Activated T-cell treated with anti-CD3 and anti-CD28 coated beads for 48 hours (primary cell): ENCODE measurements at regions not wholly inside any gene's neighbourhood (a gene's known extent, or its start where the extent isn't known, plus 50 kb on each side); places are given as distances from the start of the nearest gene placed in this dataset.

Experiments
- DNase-seq: peaks from one replicate; pipeline ENCODE4 v3.0.0-alpha.2; 2020; ENCODE audit warnings: low read depth

GRCh38 chr22:49154433-49154832 lies 673.2 kb downstream of the BRD1 start:
- no peak for DNase-seq

- no peak for DNase-seq
Observed at GRCh38 chr22:49153921-49154320, 673.8 kb downstream of the BRD1 start.

DNA sequence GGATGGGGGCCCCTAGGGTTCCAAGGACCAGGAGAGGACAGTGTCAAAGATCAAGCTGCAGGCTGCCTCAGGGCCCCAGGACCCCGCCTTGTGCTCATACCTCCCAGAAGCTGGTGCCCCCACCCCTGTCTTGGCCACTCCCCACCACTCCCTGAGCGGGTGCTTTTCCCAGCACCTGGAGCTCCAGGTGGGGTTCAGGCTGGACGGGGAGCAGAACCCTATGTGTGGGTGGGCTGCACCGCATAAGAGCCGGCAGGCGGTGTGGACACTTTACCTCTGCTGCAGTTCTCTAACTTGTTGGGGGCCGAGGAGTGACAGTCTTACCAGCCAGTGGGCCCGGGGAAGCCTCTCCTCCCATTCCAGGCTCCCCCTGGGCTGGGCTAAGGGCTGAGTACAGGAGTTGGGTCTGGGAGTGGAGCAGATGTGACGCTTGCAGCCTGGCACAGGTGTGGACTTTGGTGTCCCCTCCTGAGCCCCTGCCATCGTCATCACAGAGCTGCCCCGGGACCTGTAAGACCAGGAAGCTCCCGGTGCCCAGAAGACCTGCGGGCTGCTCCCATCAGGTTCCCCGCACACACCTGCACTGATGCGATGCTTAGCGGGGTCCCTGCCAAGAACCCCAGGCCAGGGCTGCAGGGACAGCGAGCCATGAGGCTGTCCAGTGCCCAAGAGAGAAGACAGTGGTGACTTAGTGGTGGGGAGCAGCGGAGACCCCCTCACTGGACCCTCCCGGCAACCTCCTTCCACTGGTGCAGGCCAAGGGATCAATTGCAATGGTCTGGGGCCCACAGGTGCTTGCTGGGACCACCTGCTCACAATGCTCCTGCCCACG lies 674.5 kb downstream of the BRD1 start:
- no peak for DNase-seq

GRCh38 chr22:49152127-49152938 lies 675.3 kb downstream of the BRD1 start:
- no peak for DNase-seq

GRCh38 chr22:49151256-49152126 lies 676.2 kb downstream of the BRD1 start:
- DNase-seq = no peak

GRCh38 chr22:49150801-49151221 lies 676.9 kb downstream of the BRD1 start:
- no peak for DNase-seq

- DNase-seq = no peak
Observed at GRCh38 chr22:49149721-49150608, 677.7 kb downstream of the BRD1 start.

- DNase-seq = no peak
Observed at GRCh38 chr22:49148895-49149418, 678.7 kb downstream of the BRD1 start.

GRCh38 chr22:49147617-49148175 lies 680.0 kb downstream of the BRD1 start:
- DNase-seq = no peak

- no peak for DNase-seq
Observed at GRCh38 chr22:49147171-49147570, 680.5 kb downstream of the BRD1 start.

- no peak for DNase-seq
Observed at GRCh38 chr22:49146511-49146910, 681.2 kb downstream of the BRD1 start.

GRCh38 chr22:49143812-49144211 lies 683.9 kb downstream of the BRD1 start:
- no peak for DNase-seq

DNA sequence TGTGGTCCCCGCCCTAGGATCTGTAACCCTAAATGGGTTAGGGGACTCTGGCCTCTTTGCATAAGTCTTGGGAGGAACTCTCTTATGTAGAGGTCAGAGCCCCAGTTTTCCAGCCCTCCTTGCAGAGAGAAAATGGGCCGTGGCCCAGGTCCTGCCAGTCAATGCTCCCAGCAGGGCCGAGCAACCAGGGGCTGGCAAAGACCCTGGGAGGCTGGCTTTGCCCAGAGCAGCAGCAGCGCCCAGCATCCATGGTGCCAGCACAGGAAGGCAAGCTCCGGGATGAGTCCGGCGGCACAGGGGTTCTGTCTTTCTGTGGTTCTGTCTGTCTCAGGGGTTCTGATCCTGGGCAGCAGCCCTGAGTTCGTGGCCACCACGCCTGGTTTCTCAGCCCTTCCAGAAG lies 684.8 kb downstream of the BRD1 start:
- DNase-seq = no peak

GRCh38 chr22:49142296-49142695 lies 685.4 kb downstream of the BRD1 start:
- no peak for DNase-seq

DNA sequence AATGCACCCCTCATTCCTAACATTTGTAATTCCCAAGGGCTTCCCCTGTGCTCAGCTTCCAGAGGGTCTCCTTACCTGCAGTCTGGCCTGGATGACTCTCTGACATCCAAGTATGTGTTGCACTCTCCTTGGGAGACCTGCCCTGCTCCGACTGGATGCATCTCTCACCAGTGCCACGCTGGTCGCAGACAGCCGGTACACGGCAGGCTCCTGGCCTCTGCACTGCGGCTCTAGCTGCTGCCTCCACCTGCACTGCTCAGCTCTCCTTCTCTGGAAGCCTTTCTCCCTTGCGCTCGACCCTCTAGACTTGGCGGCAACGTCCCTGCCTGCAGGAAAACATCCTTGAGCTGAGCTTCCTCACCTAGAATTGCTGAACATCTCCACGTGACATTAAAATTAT lies 685.9 kb downstream of the BRD1 start:
- DNase-seq = no peak

GRCh38 chr22:49140911-49141665 lies 686.6 kb downstream of the BRD1 start:
- DNase-seq = no peak

- DNase-seq = no peak
Observed at GRCh38 chr22:49139492-49140151, 688.1 kb downstream of the BRD1 start.

DNA sequence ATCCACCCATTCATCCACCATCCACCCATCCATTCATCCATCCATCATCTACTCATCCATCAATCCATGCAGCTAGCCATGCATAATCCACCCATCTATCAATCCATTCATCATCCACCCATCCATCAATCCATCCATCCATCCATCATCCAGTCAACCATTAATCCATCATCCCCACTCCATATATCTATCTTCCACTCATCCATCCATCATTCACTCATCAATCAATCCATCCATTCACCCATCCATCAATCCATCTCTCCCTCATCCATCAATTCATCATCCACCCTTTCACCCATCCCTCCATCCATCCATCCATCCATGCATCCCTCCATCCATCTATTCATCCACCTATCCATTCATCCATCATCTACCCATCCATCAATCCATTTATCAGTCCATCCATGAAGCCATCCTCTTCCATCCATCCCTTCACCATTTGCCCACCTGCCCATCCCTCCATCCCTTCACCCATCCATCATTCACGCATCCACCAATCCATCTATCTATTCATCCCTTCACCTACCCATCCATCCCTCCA lies 689.4 kb downstream of the BRD1 start:
- DNase-seq = no peak

DNA sequence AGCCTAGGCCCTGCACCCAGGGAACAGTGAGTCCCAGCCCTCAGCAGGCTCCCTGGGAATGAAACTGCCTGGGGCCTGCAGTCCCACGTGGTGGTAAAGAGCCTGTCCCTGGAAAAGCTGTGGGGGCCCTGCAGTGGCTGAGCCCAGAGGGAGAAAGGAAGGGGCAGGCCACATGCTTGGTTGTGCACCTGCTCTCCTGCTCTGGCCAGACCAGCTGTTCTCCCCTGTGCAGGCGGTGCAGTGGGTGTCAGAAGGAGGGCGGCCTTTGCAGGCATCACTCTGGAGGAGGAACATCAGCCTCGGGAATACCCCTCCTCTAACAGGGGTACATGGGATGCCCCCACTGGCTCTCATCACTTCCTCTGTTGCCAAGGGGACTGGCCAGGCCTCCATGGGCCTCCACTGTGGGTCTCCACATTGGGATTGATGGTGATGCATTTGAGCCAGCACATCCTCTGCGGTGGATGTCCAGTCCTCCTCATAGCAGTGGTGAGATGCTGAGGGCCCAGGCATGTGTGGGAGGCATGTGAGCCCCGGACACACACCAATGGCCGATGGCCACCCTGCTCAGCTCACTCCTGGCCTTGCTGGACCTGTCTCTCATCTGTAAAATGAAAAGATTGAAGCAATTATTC lies 690.4 kb downstream of the BRD1 start:
- DNase-seq = no peak
